ENCODE measurements at regions not wholly inside any gene's neighbourhood (a gene's known extent, or its start where the extent isn't known, plus 50 kb on each side); places are given as distances from the start of the nearest gene placed in this dataset.
"Not testable (repeated sequence)": the region's sequence is repeated elsewhere in the genome, so short reads cannot be mapped to it uniquely, and the experiment has no call there.

- H3K4me3 ChIP-seq, result no peak overlapping the region
- no peaks in the 10 kb centered on the region for H3K36me3 ChIP-seq
- no peaks in the 10 kb centered on the region for H3K4me1 ChIP-seq
- no peaks in the 10 kb centered on the region for H3K27me3 ChIP-seq
- no peaks in the 10 kb centered on the region for H3K9me3 ChIP-seq
- DNase-seq (ENCODE audit: low spot score in 2 of 2), result no peak
- intact Hi-C loops (cut with DNase I), result no loop called here
- no peak for TF ChIP-seq CTCF (IDR thresholded peaks at IDR 0.05)
- no peak overlapping the region for H3K27ac ChIP-seq
Observed at GRCh38 chr11:25271301-25271700, 774.4 kb downstream of the LUZP2 start.

- Histone ChIP-seq H3K4me3 (no peak overlapping the region), H3K4me1 (no peaks in the 10 kb centered on the region), H3K27ac (no peak overlapping the region), H3K9me3 (no peaks in the 10 kb centered on the region), H3K36me3 (no peaks in the 10 kb centered on the region), H3K27me3 (no peaks in the 10 kb centered on the region)
- TF ChIP-seq CTCF (IDR thresholded peaks at IDR 0.05), result no peak
- DNase-seq (ENCODE audit: low spot score in 2 of 2), result no peak
- intact Hi-C loops (cut with DNase I), result no loop called here
Observed at GRCh38 chr11:25272214-25272613, 775.4 kb downstream of the LUZP2 start.

GRCh38 chr11:25280821-25281220, 784.0 kb downstream of the LUZP2 start:
- H3K36me3 ChIP-seq; H3K4me3 ChIP-seq; H3K4me1 ChIP-seq; H3K27me3 ChIP-seq; DNase-seq (ENCODE audit: low spot score in 2 of 2); H3K9me3 ChIP-seq; H3K27ac ChIP-seq; intact Hi-C loops (cut with DNase I): not testable (repeated sequence)

- Histone ChIP-seq H3K4me3 (no peak overlapping the region), H3K36me3 (no peaks in the 10 kb centered on the region), H3K27me3 (no peaks in the 10 kb centered on the region), H3K9me3 (peaks cover 0 to 2% of the 10 kb centered on the region in 2 donors), H3K4me1 (no peaks in the 10 kb centered on the region), H3K27ac (no peak overlapping the region)
- no peak for TF ChIP-seq CTCF (IDR thresholded peaks at IDR 0.05)
- DNase-seq (ENCODE audit: low spot score in 2 of 2), result no peak
- intact Hi-C loops (cut with DNase I), result no loop called here
Observed at GRCh38 chr11:25293166-25293565, 796.3 kb downstream of the LUZP2 start.

- no peak for TF ChIP-seq CTCF (IDR thresholded peaks at IDR 0.05)
- no peaks in the 10 kb centered on the region for H3K27me3 ChIP-seq
Observed at GRCh38 chr11:25298450-25298849, 801.6 kb downstream of the LUZP2 start.

GRCh38 chr11:25309818-25310217, 813.0 kb downstream of the LUZP2 start:
- no peak for DNase-seq (ENCODE audit: low spot score in 2 of 2)
- Histone ChIP-seq H3K4me1 (no peaks in the 10 kb centered on the region), H3K27me3 (no peaks in the 10 kb centered on the region), H3K27ac (no peak overlapping the region), H3K36me3 (no peaks in the 10 kb centered on the region), H3K9me3 (no peaks in the 10 kb centered on the region), H3K4me3 (no peak overlapping the region)
- intact Hi-C loops (cut with DNase I), result loop anchor here (5.0 kb wide), 1 partner anchor 47 kb away; no protein-coding TSS in a partner anchor
- TF ChIP-seq CTCF (IDR thresholded peaks at IDR 0.05), result no peak

More at GRCh38 chr11:25298450-25298849, 801.6 kb downstream of the LUZP2 start:
- DNase-seq (ENCODE audit: low spot score in 2 of 2), result no peak
- Histone ChIP-seq H3K9me3 (no peaks in the 10 kb centered on the region), H3K36me3 (no peaks in the 10 kb centered on the region), H3K4me1 (no peaks in the 10 kb centered on the region), H3K27ac (no peak overlapping the region), H3K4me3 (no peak overlapping the region)
- intact Hi-C loops (cut with DNase I), result no loop called here
